Activated B cell treated with CpG ODN at 0.5 μM for 24 hours (primary cell): ENCODE measurements at regions not wholly inside any gene's neighbourhood (a gene's known extent, or its start where the extent isn't known, plus 50 kb on each side); places are given as distances from the start of the nearest gene placed in this dataset.

Source experiments
- ATAC-seq: fragments of 200-7000 bp; cut with Tn5 transposase; one replicate; pipeline ENCODE4 v1.10.0; 2021; ENCODE audit warnings: low read depth, mild to moderate bottlenecking, moderate library complexity
- CTCF ChIA-PET: fragments of 350-600 bp; sonication (Branson Sonifier 250); formaldehyde crosslinking; loops from one replicate; lab custom pipeline; 2021; ENCODE audit warnings: antibody characterized with exemption; lab: Charles Lee
- POLR2A ChIA-PET: fragments of 350-600 bp; sonication (Branson Sonifier 250); formaldehyde crosslinking; loops from one replicate; lab custom pipeline; 2021; ENCODE audit warnings: antibody characterized with exemption; lab: Charles Lee
- DNase-seq: peaks from one replicate; pipeline ENCODE4 v3.0.0; 2022
- H3K27ac Mint-ChIP-seq: one replicate; pipeline ENCODE4 v1.8.0; 2020; ENCODE audit warnings: mixed read lengths
- H3K27me3 Mint-ChIP-seq: one replicate; pipeline ENCODE4 v1.8.0; 2021; ENCODE audit warnings: mixed read lengths
- H3K36me3 Mint-ChIP-seq: one replicate; pipeline ENCODE4 v1.8.0; 2021; ENCODE audit warnings: low read depth, mixed read lengths
- H3K4me1 Mint-ChIP-seq: one replicate; pipeline ENCODE4 v1.8.0; 2021; ENCODE audit warnings: mixed read lengths
- H3K4me3 Mint-ChIP-seq: one replicate; pipeline ENCODE4 v1.8.0; 2020; ENCODE audit warnings: mild to moderate bottlenecking, mixed read lengths
- H3K9me3 Mint-ChIP-seq: one replicate; pipeline ENCODE4 v1.8.0; 2020; ENCODE audit warnings: mixed read lengths
- CTCF ChIP-seq: fragments of 200-600 bp; IDR thresholded peaks from one replicate; pipeline ENCODE4 v1.8.0; 2022; ENCODE audit warnings: antibody characterized with exemption, mild to moderate bottlenecking
- intact Hi-C: fragments of 100-400 bp; cut with micrococcal nuclease; formaldehyde crosslinking; loops from one replicate; pipeline ENCODE4 v1.15.1; 2024

- DNase-seq (no peak), ATAC-seq (no peak)
- intact Hi-C loops = no loop called here
- Mint-ChIP-seq H3K4me3 (no peak overlapping the region), H3K36me3 (no peaks in the 10 kb centered on the region), H3K9me3 (peaks cover 2% of the 10 kb centered on the region), H3K27me3 (peaks cover 1% of the 10 kb centered on the region), H3K27ac (no peak overlapping the region), H3K4me1 (no peaks in the 10 kb centered on the region)
- POLR2A ChIA-PET = no interaction called here
- CTCF ChIA-PET = no interaction called here
- TF ChIP-seq CTCF = no peak
Measured at GRCh38 chr2:215681799-215682596, 246.1 kb upstream of the FN1 start.

GRCh38 chr2:215680605-215681598 lies 245.0 kb upstream of the FN1 start:
- Mint-ChIP-seq H3K4me1 (no peaks in the 10 kb centered on the region), H3K27ac (no peak overlapping the region), H3K9me3 (peaks cover 2% of the 10 kb centered on the region), H3K36me3 (no peaks in the 10 kb centered on the region), H3K4me3 (no peak overlapping the region), H3K27me3 (peaks cover 2% of the 10 kb centered on the region)
- ChIA-PET CTCF (no interaction called here), POLR2A (no interaction called here)
- DNase-seq (no peak), ATAC-seq (no peak)
- no peak for TF ChIP-seq CTCF
- intact Hi-C loops = no loop called here

- no peak for ATAC-seq
- Mint-ChIP-seq H3K27me3 (peaks cover 2% of the 10 kb centered on the region), H3K4me1 (no peaks in the 10 kb centered on the region), H3K36me3 (no peaks in the 10 kb centered on the region), H3K9me3 (peaks cover 4% of the 10 kb centered on the region), H3K27ac (no peak overlapping the region), H3K4me3 (no peak overlapping the region)
- TF ChIP-seq CTCF = no peak
- intact Hi-C loops = no loop called here
- CTCF ChIA-PET = no interaction called here
- DNase-seq = no peak
- POLR2A ChIA-PET = no interaction called here
Measured at GRCh38 chr2:215678094-215678493, 242.2 kb upstream of the FN1 start.

- CTCF ChIA-PET = no interaction called here
- POLR2A ChIA-PET = no interaction called here
- Mint-ChIP-seq H3K27ac (no peak overlapping the region), H3K4me3 (no peak overlapping the region), H3K36me3 (no peaks in the 10 kb centered on the region), H3K27me3 (peaks cover 2% of the 10 kb centered on the region), H3K9me3 (peaks cover 4% of the 10 kb centered on the region), H3K4me1 (no peaks in the 10 kb centered on the region)
- intact Hi-C loops = no loop called here
- DNase-seq (no peak), ATAC-seq (no peak)
- no peak for TF ChIP-seq CTCF
Measured at GRCh38 chr2:215677481-215677880, 241.6 kb upstream of the FN1 start.

- Mint-ChIP-seq H3K36me3 (no peaks in the 10 kb centered on the region), H3K4me1 (no peaks in the 10 kb centered on the region), H3K27ac (no peak overlapping the region), H3K27me3 (peaks cover 10% of the 10 kb centered on the region), H3K9me3 (peaks cover 3% of the 10 kb centered on the region), H3K4me3 (no peak overlapping the region)
- ChIA-PET POLR2A (no interaction called here), CTCF (no interaction called here)
- ATAC-seq (no peak), DNase-seq (no peak)
- intact Hi-C loops = no loop called here
- TF ChIP-seq CTCF = no peak
Measured at GRCh38 chr2:215672406-215672805, 236.5 kb upstream of the FN1 start.
